ENCODE measurements at regions not wholly inside any gene's neighbourhood (a gene's known extent, or its start where the extent isn't known, plus 50 kb on each side); places are given as distances from the start of the nearest gene placed in this dataset.

GRCh38 chr10:33034931-33035330 lies 76.9 kb upstream of the ITGB1 start:
- TF ChIP-seq CTCF (IDR thresholded peaks at IDR 0.05) = no peak
- TF ChIP-seq ATF3 (CRISPR knock-in tag; conservative IDR thresholded peaks at IDR 0.05) = no peak
- TF ChIP-seq USF2 (CRISPR knock-in tag; IDR thresholded peaks at IDR 0.05) = no peak
- TF ChIP-seq MAX (CRISPR knock-in tag; IDR thresholded peaks at IDR 0.05) = no peak
- TF ChIP-seq GABPB1 (CRISPR knock-in tag; IDR thresholded peaks at IDR 0.05) = no peak
- no peak for TF ChIP-seq TP53 (CRISPR knock-in tag; IDR thresholded peaks at IDR 0.05)
- no peak for TF ChIP-seq ZBTB43 (CRISPR knock-in tag; IDR thresholded peaks at IDR 0.05)
- no peak for TF ChIP-seq SP1 (CRISPR knock-in tag; conservative IDR thresholded peaks at IDR 0.05)
- TF ChIP-seq MYBL2 (CRISPR knock-in tag; IDR thresholded peaks at IDR 0.05) = no peak
- TF ChIP-seq ATF6 (CRISPR knock-in tag; IDR thresholded peaks at IDR 0.05) = no peak

Data from WTC11 (cell line).